ENCODE measurements at regions not wholly inside any gene's neighbourhood (a gene's known extent, or its start where the extent isn't known, plus 50 kb on each side); places are given as distances from the start of the nearest gene placed in this dataset.
A peak's percentile ranks its signal among the peaks of the same experiment; 100 is the strongest.

DNA sequence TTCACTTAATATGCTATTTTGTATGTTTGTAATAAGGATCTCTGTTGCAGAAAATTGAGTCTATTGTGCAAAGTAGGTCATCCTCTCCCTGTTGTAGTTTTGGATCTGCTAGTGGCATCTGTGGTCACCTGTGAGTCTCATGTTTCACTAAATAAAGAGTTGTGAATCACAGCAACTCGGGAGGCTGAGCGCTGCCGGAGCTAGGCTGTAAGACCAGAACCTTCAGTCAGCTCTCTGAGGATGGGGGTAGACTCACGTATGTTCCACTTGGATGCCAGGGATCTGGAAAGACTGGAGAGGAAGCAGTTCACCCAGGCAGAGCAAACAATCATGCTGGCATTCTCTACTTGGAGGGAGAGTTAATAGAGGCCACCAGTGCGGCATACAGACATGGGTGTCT lies 187.3 kb upstream of the FOXA2 start:
- TF ChIP-seq CTCF (IDR thresholded peaks at IDR 0.05) = no peak
- ATAC-seq (ENCODE audit: low FRiP score) = no peak
- no peak for DNase-seq (ENCODE audit: low spot score)

DNA sequence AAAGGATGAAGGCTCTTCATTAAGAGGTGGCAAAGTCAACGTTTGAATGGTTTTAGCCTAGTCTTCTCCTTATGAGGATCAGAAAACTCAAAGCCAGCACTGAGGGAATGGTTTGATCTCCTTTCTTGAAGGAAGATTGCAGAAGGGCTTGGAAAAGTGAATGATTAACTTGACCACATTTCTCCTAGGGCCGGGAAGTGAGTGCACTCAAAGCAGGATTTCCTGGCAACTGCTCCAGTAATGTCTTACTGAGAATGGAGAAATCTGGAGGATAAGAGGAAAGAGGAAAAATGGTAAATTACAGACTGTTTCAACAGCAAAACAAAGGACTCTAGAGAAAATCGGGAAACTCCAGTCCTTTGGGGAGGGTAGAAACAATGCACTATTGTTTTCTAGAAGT lies 189.0 kb upstream of the FOXA2 start:
- TF ChIP-seq CTCF (IDR thresholded peaks at IDR 0.05) = no peak
- ATAC-seq (ENCODE audit: low FRiP score) = no peak
- no peak for DNase-seq (ENCODE audit: low spot score)

DNA sequence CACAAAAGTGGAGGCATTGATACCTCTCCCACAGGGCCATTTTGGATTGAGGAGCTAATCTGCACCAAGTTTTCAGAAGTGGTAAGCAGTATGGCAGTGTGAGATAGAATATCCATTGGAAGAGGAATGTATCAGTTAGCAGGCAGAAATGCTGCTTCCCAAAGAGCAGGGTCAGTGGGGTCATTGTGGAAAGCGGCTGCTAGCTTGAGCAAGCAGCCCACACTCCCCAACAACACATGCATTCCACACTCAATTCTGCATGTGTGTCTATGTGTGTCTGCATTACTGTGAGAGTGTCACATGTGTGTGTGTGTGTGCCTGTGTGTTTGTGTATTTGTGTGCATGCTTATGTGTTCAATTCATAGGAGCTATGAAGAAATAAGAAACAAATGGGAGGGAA lies 190.9 kb upstream of the FOXA2 start:
- peak; percentile 37 for ATAC-seq (ENCODE audit: low FRiP score)
- TF ChIP-seq CTCF (IDR thresholded peaks at IDR 0.05) = no peak
- no peak for DNase-seq (ENCODE audit: low spot score)

DNA sequence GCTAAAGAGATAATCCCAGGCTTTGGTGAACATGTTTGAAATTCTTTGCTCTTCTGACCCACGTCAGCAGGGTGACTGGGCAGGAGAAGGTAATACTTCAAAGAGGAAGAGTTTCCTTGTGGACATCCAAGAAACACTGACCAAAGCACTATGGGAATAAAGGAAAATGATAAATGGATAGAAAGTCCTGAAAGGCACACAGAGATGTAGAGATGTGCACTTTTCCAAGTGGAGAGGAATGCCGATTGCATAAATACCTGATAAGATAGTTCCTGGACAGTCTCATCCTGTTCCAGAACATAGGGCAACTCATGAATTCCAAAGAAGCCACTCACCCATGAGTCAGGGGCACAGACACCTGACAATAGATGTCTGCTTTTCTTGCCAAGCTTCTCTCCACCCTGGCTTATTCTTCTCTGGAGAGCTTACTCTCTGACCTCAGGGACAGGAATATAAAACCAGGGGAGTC lies 191.3 kb upstream of the FOXA2 start:
- ATAC-seq (ENCODE audit: low FRiP score) = peak; percentile 91
- TF ChIP-seq CTCF (IDR thresholded peaks at IDR 0.05) = no peak
- no peak for DNase-seq (ENCODE audit: low spot score)

GRCh38 chr20:22776369-22776768 lies 192.0 kb upstream of the FOXA2 start:
- TF ChIP-seq CTCF (IDR thresholded peaks at IDR 0.05) = no peak
- ATAC-seq (ENCODE audit: low FRiP score) = peak; percentile 3
- no peak for DNase-seq (ENCODE audit: low spot score)

DNA sequence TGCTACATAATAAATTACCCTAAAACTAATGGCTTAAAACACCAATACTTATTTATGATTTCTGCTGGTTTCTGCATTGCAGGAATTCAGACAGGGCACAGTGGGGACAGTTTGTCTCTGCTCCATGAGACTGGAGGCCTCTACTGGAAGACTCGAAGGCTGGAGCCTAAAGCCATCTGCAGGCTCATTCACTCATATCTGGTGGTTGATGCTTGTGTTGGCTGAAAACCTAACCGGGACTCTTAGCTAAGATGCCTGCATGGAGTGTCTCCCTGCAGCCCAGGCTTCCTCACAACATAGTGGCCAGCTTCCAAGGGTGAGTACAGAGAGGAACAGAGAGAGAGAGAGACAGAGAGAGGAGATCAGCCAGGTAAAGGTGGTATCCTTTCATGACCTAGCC lies 195.5 kb upstream of the FOXA2 start:
- no peak for DNase-seq (ENCODE audit: low spot score)
- no peak for TF ChIP-seq CTCF (IDR thresholded peaks at IDR 0.05)
- no peak for ATAC-seq (ENCODE audit: low FRiP score)

- DNase-seq (ENCODE audit: low spot score) (no peak), ATAC-seq (ENCODE audit: low FRiP score) (no peak)
- TF ChIP-seq CTCF (IDR thresholded peaks at IDR 0.05) = no peak
Measured at GRCh38 chr20:22781869-22782268, 197.5 kb upstream of the FOXA2 start.
